Mononuclear cell (primary cell): ENCODE measurements at regions not wholly inside any gene's neighbourhood (a gene's known extent, or its start where the extent isn't known, plus 50 kb on each side); places are given as distances from the start of the nearest gene placed in this dataset.
"Not testable (repeated sequence)": the region's sequence is repeated elsewhere in the genome, so short reads cannot be mapped to it uniquely, and the experiment has no call there.

Experiments used
- H3K27me3 ChIP-seq: 2 replicates; pipeline ENCODE4 v1.6.0; 2011; ENCODE audit warnings: low read length, control low read depth; ENCODE audit not compliant: insufficient read depth
- H3K4me1 ChIP-seq: 2 replicates; pipeline ENCODE4 v1.5.1; 2011; ENCODE audit warnings: mild to moderate bottlenecking, low read length, control low read depth; ENCODE audit not compliant: insufficient read depth
- H3K4me3 ChIP-seq: 2 replicates; pipeline ENCODE4 v1.5.1; 2011; ENCODE audit warnings: mild to moderate bottlenecking, low read length, moderate library complexity
- H3K9me3 ChIP-seq: 2 replicates; pipeline ENCODE4 v1.5.1; 2011; ENCODE audit warnings: low read depth, mild to moderate bottlenecking, control low read depth, low read length

GRCh38 chr1:169044296-169044695, 62.2 kb upstream of the ATP1B1 start:
- H3K4me1 ChIP-seq = peaks cover 55% of the 10 kb centered on the region
- H3K9me3 ChIP-seq = no peaks in the 10 kb centered on the region
- no peak overlapping the region for H3K4me3 ChIP-seq
- H3K27me3 ChIP-seq = no peaks in the 10 kb centered on the region

- Histone ChIP-seq H3K4me3 (no peak overlapping the region), H3K27me3 (no peaks in the 10 kb centered on the region), H3K4me1 (peaks cover 55% of the 10 kb centered on the region), H3K9me3 (no peaks in the 10 kb centered on the region)
These were observed 61.5 kb upstream of the ATP1B1 start for GRCh38 chr1:169044971-169045370.

GRCh38 chr1:169046671-169047070, 59.8 kb upstream of the ATP1B1 start:
- no peaks in the 10 kb centered on the region for H3K27me3 ChIP-seq
- H3K4me3 ChIP-seq = no peak overlapping the region
- H3K9me3 ChIP-seq = no peaks in the 10 kb centered on the region
- H3K4me1 ChIP-seq = peaks cover 44% of the 10 kb centered on the region

GRCh38 chr1:169047074-169047473, 59.4 kb upstream of the ATP1B1 start:
- Histone ChIP-seq H3K27me3 (no peaks in the 10 kb centered on the region), H3K4me1 (peaks cover 42% of the 10 kb centered on the region), H3K4me3 (no peak overlapping the region), H3K9me3 (no peaks in the 10 kb centered on the region)

DNA sequence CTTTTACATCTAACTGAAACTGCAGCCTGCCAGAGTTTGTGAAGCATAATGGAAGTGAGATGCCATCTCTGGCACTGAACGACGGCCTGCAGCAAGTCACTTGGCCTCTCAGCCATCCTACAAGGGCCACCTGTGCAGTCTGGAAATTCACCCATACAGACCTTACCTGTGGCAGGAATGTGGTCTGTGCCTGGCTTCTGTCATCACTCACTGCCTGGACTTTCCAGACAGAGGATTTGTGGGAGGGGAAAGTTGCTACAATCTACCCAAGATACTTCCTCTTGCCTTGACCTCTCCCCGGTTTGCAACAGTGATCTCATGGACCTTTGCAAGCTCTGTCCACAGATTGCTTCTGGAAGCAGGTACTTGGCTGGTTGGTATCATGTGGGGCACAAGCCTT, 58.4 kb upstream of the ATP1B1 start:
- H3K4me3 ChIP-seq = no peak overlapping the region
- H3K27me3 ChIP-seq = no peaks in the 10 kb centered on the region
- no peaks in the 10 kb centered on the region for H3K9me3 ChIP-seq
- peaks cover 45% of the 10 kb centered on the region for H3K4me1 ChIP-seq

GRCh38 chr1:169049258-169049938, 57.1 kb upstream of the ATP1B1 start:
- H3K4me3 ChIP-seq = no peak overlapping the region
- no peaks in the 10 kb centered on the region for H3K27me3 ChIP-seq
- H3K4me1 ChIP-seq = peaks cover 32% of the 10 kb centered on the region
- H3K9me3 ChIP-seq = no peaks in the 10 kb centered on the region

DNA sequence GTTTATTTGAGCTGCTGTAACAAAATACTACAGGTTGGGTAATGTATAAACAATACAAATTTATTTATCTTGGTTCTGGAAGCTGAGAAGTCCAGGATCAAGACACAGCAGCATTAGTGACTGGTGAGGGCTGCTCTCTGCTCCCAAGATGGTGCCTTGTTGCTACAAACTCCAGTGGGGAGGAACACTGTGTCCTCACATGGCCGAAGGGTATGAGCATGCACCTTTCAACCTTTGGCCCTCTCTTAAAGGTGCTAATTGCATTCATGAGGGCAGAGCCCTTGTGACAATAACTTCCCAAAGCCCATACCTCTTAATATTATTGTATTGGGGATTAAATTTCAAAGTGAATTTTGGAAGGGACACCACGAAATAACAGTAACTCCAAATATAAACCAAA, 55.3 kb upstream of the ATP1B1 start:
- Histone ChIP-seq H3K27me3 (no peaks in the 10 kb centered on the region), H3K9me3 (no peaks in the 10 kb centered on the region), H3K4me3 (no peak overlapping the region)

DNA sequence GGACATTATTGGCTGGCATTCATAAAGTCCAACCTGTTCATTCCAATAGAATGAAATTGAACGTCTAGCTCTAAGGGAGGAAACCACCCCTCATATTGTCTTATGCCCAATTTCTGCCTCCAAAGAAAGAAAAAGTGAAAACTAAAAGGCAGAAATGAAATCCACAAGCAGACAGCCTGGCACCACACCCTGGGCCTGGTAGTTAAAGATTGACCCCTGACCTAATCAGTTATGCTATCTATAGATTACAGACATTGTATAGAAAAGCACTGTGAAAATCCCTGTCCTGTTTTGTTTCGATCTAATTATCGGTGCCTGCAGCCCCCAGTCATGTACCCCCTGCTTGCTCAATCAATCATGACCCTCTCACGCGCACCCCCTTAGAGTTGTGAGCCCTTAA, 54.3 kb upstream of the ATP1B1 start:
- H3K4me3 ChIP-seq, H3K27me3 ChIP-seq, H3K9me3 ChIP-seq: not testable (repeated sequence)
- H3K4me1 ChIP-seq = peaks cover 18% of the 10 kb centered on the region

More for the DNA sequence above, 55.3 kb upstream of the ATP1B1 start:
- H3K4me1 ChIP-seq = peaks cover 18% of the 10 kb centered on the region

DNA sequence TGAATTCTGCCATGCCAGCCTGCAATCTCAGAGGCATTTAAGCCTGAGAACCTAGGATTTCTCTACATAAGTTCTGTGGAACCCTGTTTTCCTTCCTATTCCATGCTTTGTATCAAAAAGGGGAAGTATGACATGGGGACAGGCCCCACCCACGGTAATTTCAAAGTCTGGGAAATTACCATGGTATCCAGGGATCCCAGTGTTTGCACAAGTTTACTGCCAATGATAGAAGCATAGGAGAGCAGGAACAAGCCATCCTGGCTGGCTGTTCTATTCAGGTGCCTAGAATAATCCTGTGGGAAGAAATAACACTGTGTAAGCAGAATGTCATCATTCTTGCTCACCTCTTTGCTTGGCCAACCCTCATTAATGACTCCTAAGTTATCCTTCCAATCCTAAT, 53.8 kb upstream of the ATP1B1 start:
- Histone ChIP-seq H3K4me3 (no peak overlapping the region), H3K4me1 (peaks cover 17% of the 10 kb centered on the region), H3K9me3 (no peaks in the 10 kb centered on the region), H3K27me3 (no peaks in the 10 kb centered on the region)

DNA sequence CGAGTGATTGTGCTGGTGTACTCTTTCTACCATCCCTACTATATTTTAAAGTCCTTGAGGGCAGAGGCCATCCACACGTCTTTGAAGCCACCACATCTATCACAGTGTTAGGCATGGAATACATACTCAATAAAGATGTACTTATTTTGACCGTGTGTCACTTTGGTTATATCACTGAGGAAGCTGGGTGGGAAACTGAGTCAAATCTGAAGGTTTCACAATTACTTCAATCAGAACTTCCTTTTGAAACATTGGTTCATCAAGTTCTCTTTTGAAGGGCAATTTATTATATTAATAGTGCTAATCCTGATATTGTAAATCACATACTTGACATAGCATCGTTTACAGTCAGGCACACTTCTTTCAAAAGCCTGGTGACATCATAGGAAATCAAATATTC, 53.3 kb upstream of the ATP1B1 start:
- Histone ChIP-seq H3K4me3 (no peak overlapping the region), H3K9me3 (no peaks in the 10 kb centered on the region), H3K27me3 (no peaks in the 10 kb centered on the region), H3K4me1 (peaks cover 13% of the 10 kb centered on the region)
